ENCODE measurements at regions not wholly inside any gene's neighbourhood (a gene's known extent, or its start where the extent isn't known, plus 50 kb on each side); places are given as distances from the start of the nearest gene placed in this dataset.

- H3K4me1 Mint-ChIP-seq (ENCODE audit: unreplicated experiment), result no peaks in the 10 kb centered on the region
- no peak overlapping the region for H3K4me3 Mint-ChIP-seq (ENCODE audit: unreplicated experiment)
- no peak overlapping the region for H3K27ac Mint-ChIP-seq (ENCODE audit: unreplicated experiment)
- no peaks in the 10 kb centered on the region for H3K27me3 Mint-ChIP-seq (ENCODE audit: unreplicated experiment)
- H3K36me3 Mint-ChIP-seq (ENCODE audit: unreplicated experiment), result no peaks in the 10 kb centered on the region
- DNase-seq (ENCODE audit: extremely low spot score, unreplicated experiment), result no peak
- peaks cover 30% of the 10 kb centered on the region for H3K9me3 Mint-ChIP-seq (ENCODE audit: unreplicated experiment)
- TF ChIP-seq CTCF (IDR thresholded peaks at IDR 0.05), result no peak
These were observed 270.5 kb downstream of the MYCN start for GRCh38 chr2:16210841-16211240.

- Mint-ChIP-seq H3K36me3 (ENCODE audit: unreplicated experiment) (no peaks in the 10 kb centered on the region), H3K9me3 (ENCODE audit: unreplicated experiment) (peaks cover 30% of the 10 kb centered on the region), H3K27me3 (ENCODE audit: unreplicated experiment) (no peaks in the 10 kb centered on the region), H3K27ac (ENCODE audit: unreplicated experiment) (no peak overlapping the region), H3K4me3 (ENCODE audit: unreplicated experiment) (no peak overlapping the region), H3K4me1 (ENCODE audit: unreplicated experiment) (no peaks in the 10 kb centered on the region)
- no peak for DNase-seq (ENCODE audit: extremely low spot score, unreplicated experiment)
- no peak for TF ChIP-seq CTCF (IDR thresholded peaks at IDR 0.05)
These were observed 269.4 kb downstream of the MYCN start for GRCh38 chr2:16209799-16210198.

DNA sequence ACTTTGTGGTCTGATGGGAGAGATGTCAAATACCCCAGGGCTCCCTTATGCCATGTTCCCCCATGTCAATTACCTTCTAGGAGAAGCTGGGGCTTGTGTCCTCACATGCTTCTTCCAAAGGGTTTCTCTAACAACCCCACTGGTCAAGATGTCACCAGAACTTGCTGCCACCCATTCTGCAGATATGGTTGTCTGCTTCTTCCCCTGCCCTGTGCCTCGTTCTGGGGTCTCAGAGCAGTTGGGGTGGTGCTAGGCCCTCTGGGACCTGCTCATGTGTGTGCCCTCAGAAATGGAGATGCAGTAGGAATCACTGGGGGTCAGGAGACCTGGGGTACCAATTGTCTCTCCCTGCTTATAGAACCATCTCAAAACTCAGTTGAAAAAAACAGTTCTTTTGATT is 268.6 kb downstream of the MYCN start:
- no peak overlapping the region for H3K4me3 Mint-ChIP-seq (ENCODE audit: unreplicated experiment)
- DNase-seq (ENCODE audit: extremely low spot score, unreplicated experiment), result no peak
- H3K27me3 Mint-ChIP-seq (ENCODE audit: unreplicated experiment), result no peaks in the 10 kb centered on the region
- H3K9me3 Mint-ChIP-seq (ENCODE audit: unreplicated experiment), result peaks cover 31% of the 10 kb centered on the region
- H3K4me1 Mint-ChIP-seq (ENCODE audit: unreplicated experiment), result no peaks in the 10 kb centered on the region
- no peak for TF ChIP-seq CTCF (IDR thresholded peaks at IDR 0.05)
- no peak overlapping the region for H3K27ac Mint-ChIP-seq (ENCODE audit: unreplicated experiment)
- H3K36me3 Mint-ChIP-seq (ENCODE audit: unreplicated experiment), result no peaks in the 10 kb centered on the region

DNA sequence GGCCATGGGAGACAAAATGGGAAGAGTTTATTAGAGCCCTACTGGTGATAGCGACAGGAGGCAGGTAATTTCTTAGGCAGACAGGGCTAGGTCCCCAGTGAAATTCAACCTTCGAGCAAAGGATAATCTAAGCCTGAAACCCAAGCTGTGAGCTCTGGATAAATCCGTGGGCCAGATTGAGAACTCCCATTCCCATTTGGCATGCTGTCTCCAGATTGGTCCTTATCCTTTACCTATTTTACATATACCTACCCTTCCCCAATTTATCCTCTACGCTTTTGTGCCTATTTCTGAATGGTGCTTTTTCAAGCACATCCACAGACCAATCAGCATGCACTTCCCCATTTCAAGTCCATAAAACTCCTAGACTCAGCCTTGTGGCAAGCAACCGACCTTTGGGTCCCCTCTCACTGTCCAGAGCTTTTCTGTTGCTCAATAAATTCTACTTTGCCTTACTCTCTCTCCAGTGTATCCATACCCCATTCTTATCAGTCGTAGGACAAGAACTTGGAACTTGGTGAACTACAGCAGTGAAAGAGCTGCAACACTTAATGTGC is 268.0 kb downstream of the MYCN start:
- no peaks in the 10 kb centered on the region for H3K4me1 Mint-ChIP-seq (ENCODE audit: unreplicated experiment)
- no peaks in the 10 kb centered on the region for H3K36me3 Mint-ChIP-seq (ENCODE audit: unreplicated experiment)
- no peak for TF ChIP-seq CTCF (IDR thresholded peaks at IDR 0.05)
- DNase-seq (ENCODE audit: extremely low spot score, unreplicated experiment), result no peak
- H3K4me3 Mint-ChIP-seq (ENCODE audit: unreplicated experiment), result no peak overlapping the region
- H3K27ac Mint-ChIP-seq (ENCODE audit: unreplicated experiment), result no peak overlapping the region
- H3K27me3 Mint-ChIP-seq (ENCODE audit: unreplicated experiment), result no peaks in the 10 kb centered on the region
- H3K9me3 Mint-ChIP-seq (ENCODE audit: unreplicated experiment), result peaks cover 37% of the 10 kb centered on the region

- Mint-ChIP-seq H3K4me1 (ENCODE audit: unreplicated experiment) (no peaks in the 10 kb centered on the region), H3K4me3 (ENCODE audit: unreplicated experiment) (no peak overlapping the region), H3K27me3 (ENCODE audit: unreplicated experiment) (no peaks in the 10 kb centered on the region), H3K36me3 (ENCODE audit: unreplicated experiment) (no peaks in the 10 kb centered on the region), H3K9me3 (ENCODE audit: unreplicated experiment) (peaks cover 38% of the 10 kb centered on the region), H3K27ac (ENCODE audit: unreplicated experiment) (no peak overlapping the region)
- DNase-seq (ENCODE audit: extremely low spot score, unreplicated experiment), result no peak
- no peak for TF ChIP-seq CTCF (IDR thresholded peaks at IDR 0.05)
These were observed 267.3 kb downstream of the MYCN start for GRCh38 chr2:16207611-16208010.

All from osteocyte (in vitro differentiated cells).